NB4 (cell line): ENCODE measurements at regions not wholly inside any gene's neighbourhood (a gene's known extent, or its start where the extent isn't known, plus 50 kb on each side); places are given as distances from the start of the nearest gene placed in this dataset.

Experiments
- CTCF ChIP-seq: IDR thresholded peaks from one replicate; pipeline ENCODE4 v1.5.1; 2012; ENCODE audit warnings: low read depth, low read length
- MYC ChIP-seq: IDR thresholded peaks from 2 replicates; pipeline ENCODE4 v1.6.1; 2011; ENCODE audit warnings: low read depth, low read length

GRCh38 chr7:24405002-24405401 is 121.0 kb downstream of the NPY start:
- no peak for TF ChIP-seq MYC
- TF ChIP-seq CTCF, result no peak
